ENCODE measurements at regions not wholly inside any gene's neighbourhood (a gene's known extent, or its start where the extent isn't known, plus 50 kb on each side); places are given as distances from the start of the nearest gene placed in this dataset.
"Not testable (repeated sequence)": the region's sequence is repeated elsewhere in the genome, so short reads cannot be mapped to it uniquely, and the experiment has no call there.

GRCh38 chr2:35931115-35931514, 424.5 kb upstream of the CRIM1 start:
- no peak for DNase-seq

- DNase-seq, result no peak
Measured at GRCh38 chr2:35929551-35929950, 426.0 kb upstream of the CRIM1 start.

GRCh38 chr2:35920061-35920460, 435.5 kb upstream of the CRIM1 start:
- no peak for DNase-seq

GRCh38 chr2:35915261-35915660, 440.3 kb upstream of the CRIM1 start:
- DNase-seq, result no peak

- no peak for DNase-seq
Measured at GRCh38 chr2:35891936-35892335, 463.6 kb upstream of the CRIM1 start.

- DNase-seq, result no peak
Measured at GRCh38 chr2:35891528-35891927, 464.1 kb upstream of the CRIM1 start.

GRCh38 chr2:35887146-35887545, 468.4 kb upstream of the CRIM1 start:
- no peak for DNase-seq

- DNase-seq, result no peak
Measured at GRCh38 chr2:35873921-35874320, 481.7 kb upstream of the CRIM1 start.

- DNase-seq, result no peak
Measured at GRCh38 chr2:35871672-35872071, 483.9 kb upstream of the CRIM1 start.

- no peak for DNase-seq
Measured at GRCh38 chr2:35870713-35871112, 484.9 kb upstream of the CRIM1 start.

GRCh38 chr2:35864141-35864540, 491.4 kb upstream of the CRIM1 start:
- DNase-seq, result no peak

GRCh38 chr2:35858216-35858615, 497.4 kb upstream of the CRIM1 start:
- DNase-seq, result no peak

GRCh38 chr2:35857498-35857897, 498.1 kb upstream of the CRIM1 start:
- DNase-seq, result no peak

GRCh38 chr2:35831385-35831784, 524.2 kb upstream of the CRIM1 start:
- no peak for DNase-seq

GRCh38 chr2:35830833-35831232, 524.7 kb upstream of the CRIM1 start:
- DNase-seq, result no peak

GRCh38 chr2:35827086-35827485, 528.5 kb upstream of the CRIM1 start:
- no peak for DNase-seq

GRCh38 chr2:35822716-35823115, 532.9 kb upstream of the CRIM1 start:
- no peak for DNase-seq

GRCh38 chr2:35821675-35822074, 533.9 kb upstream of the CRIM1 start:
- no peak for DNase-seq

- no peak for DNase-seq
Measured at GRCh38 chr2:35820391-35820790, 535.2 kb upstream of the CRIM1 start.

- no peak for DNase-seq
Measured at GRCh38 chr2:35819033-35819432, 536.5 kb upstream of the CRIM1 start.

- DNase-seq, result not testable (repeated sequence)
Measured at GRCh38 chr2:35818359-35818758, 537.2 kb upstream of the CRIM1 start.

GRCh38 chr2:35814597-35814996, 541.0 kb upstream of the CRIM1 start:
- DNase-seq, result not testable (repeated sequence)

- no peak for DNase-seq
Measured at GRCh38 chr2:35803126-35803525, 552.5 kb upstream of the CRIM1 start.

GRCh38 chr2:35794796-35795450, 560.7 kb upstream of the CRIM1 start:
- DNase-seq, result no peak

GRCh38 chr2:35790292-35790691, 565.3 kb upstream of the CRIM1 start:
- DNase-seq, result no peak

- DNase-seq, result no peak
Measured at GRCh38 chr2:35788543-35788942, 567.0 kb upstream of the CRIM1 start.

Data from NCI-H510A (cell line).